HEK293T (cell line): ENCODE measurements at regions not wholly inside any gene's neighbourhood (a gene's known extent, or its start where the extent isn't known, plus 50 kb on each side); places are given as distances from the start of the nearest gene placed in this dataset.
"Not testable (repeated sequence)": the region's sequence is repeated elsewhere in the genome, so short reads cannot be mapped to it uniquely, and the experiment has no call there.

Experiments
- BHLHE40 ChIP-seq: fragments of 450-650 bp; IDR thresholded peaks from 2 replicates; pipeline ENCODE4 v1.6.1; 2016; ENCODE audit warnings: mild to moderate bottlenecking, moderate library complexity, borderline replicate concordance
- HDGF ChIP-seq: fragments of 450-650 bp; IDR thresholded peaks from 2 replicates; pipeline ENCODE4 v1.6.1; 2017; ENCODE audit warnings: antibody characterized with exemption, borderline replicate concordance
- L3MBTL2 ChIP-seq: fragments of 450-650 bp; conservative IDR thresholded peaks from 2 replicates; pipeline ENCODE4 v1.6.1; 2016; ENCODE audit warnings: mild to moderate bottlenecking
- LEF1 ChIP-seq: fragments of 450-650 bp; IDR thresholded peaks from 2 replicates; pipeline ENCODE4 v1.6.1; 2017; ENCODE audit warnings: mild to moderate bottlenecking, borderline replicate concordance
- PKNOX1 ChIP-seq: fragments of 450-650 bp; IDR thresholded peaks from 2 replicates; pipeline ENCODE4 v1.6.1; 2016
- SP1 ChIP-seq: fragments of 450-650 bp; IDR thresholded peaks from 2 replicates; pipeline ENCODE4 v1.6.1; 2017
- SUZ12 ChIP-seq: fragments of 450-650 bp; IDR thresholded peaks from 2 replicates; pipeline ENCODE4 v1.6.1; 2016; ENCODE audit warnings: mild to moderate bottlenecking

- TF ChIP-seq SUZ12, BHLHE40, SP1, PKNOX1, L3MBTL2, LEF1, HDGF: not testable (repeated sequence)
These were observed 1352.0 kb upstream of the CDH8 start for GRCh38 chr16:63388277-63388676.
